ENCODE measurements at regions not wholly inside any gene's neighbourhood (a gene's known extent, or its start where the extent isn't known, plus 50 kb on each side); places are given as distances from the start of the nearest gene placed in this dataset.
"Not testable (repeated sequence)": the region's sequence is repeated elsewhere in the genome, so short reads cannot be mapped to it uniquely, and the experiment has no call there.

GRCh38 chr17:71558901-71559300 lies 561.9 kb upstream of the SOX9 start:
- CTCF ChIA-PET: no interaction called here
- Mint-ChIP-seq H3K9me3 (peaks cover 2 to 7% (median 6%) of the 10 kb centered on the region in 5 donors), H3K27me3 (no peaks in the 10 kb centered on the region), H3K4me1 (no peaks in the 10 kb centered on the region), H3K36me3 (no peaks in the 10 kb centered on the region), H3K27ac (no peak overlapping the region), H3K4me3 (no peak overlapping the region)
- DNase-seq: no peak
- no peaks in the 10 kb centered on the region for H3K27me3 ChIP-seq (ENCODE audit: insufficient read depth, low read length, poor library complexity, severe bottlenecking)
- H3K27ac ChIP-seq (ENCODE audit: low read depth, low read length): no peak overlapping the region
- no peaks in the 10 kb centered on the region for H3K36me3 ChIP-seq (ENCODE audit: insufficient read depth, low read length)
- no peaks in the 10 kb centered on the region for H3K4me1 ChIP-seq (ENCODE audit: insufficient read depth, low read length)
- POLR2A ChIA-PET: no interaction called here
- no peak overlapping the region for H3K4me3 ChIP-seq (ENCODE audit: low read length)
- H3K9me3 ChIP-seq (ENCODE audit: low read length): no peaks in the 10 kb centered on the region

- peaks cover 1 to 14% (median 10%) of the 10 kb centered on the region in 5 donors for H3K9me3 Mint-ChIP-seq
- H3K9me3 ChIP-seq (ENCODE audit: low read length): no peaks in the 10 kb centered on the region
- no peak for DNase-seq
- no peaks in the 10 kb centered on the region for H3K36me3 Mint-ChIP-seq
- H3K27ac Mint-ChIP-seq: no peak overlapping the region
- no peaks in the 10 kb centered on the region for H3K4me1 ChIP-seq (ENCODE audit: insufficient read depth, low read length)
- no peaks in the 10 kb centered on the region for H3K4me1 Mint-ChIP-seq
- no peaks in the 10 kb centered on the region for H3K27me3 Mint-ChIP-seq
- no peak overlapping the region for H3K4me3 ChIP-seq (ENCODE audit: low read length)
- no peaks in the 10 kb centered on the region for H3K27me3 ChIP-seq (ENCODE audit: insufficient read depth, low read length, poor library complexity, severe bottlenecking)
- no peak overlapping the region for H3K4me3 Mint-ChIP-seq
- POLR2A ChIA-PET: no interaction called here
- no peaks in the 10 kb centered on the region for H3K36me3 ChIP-seq (ENCODE audit: insufficient read depth, low read length)
- no peak overlapping the region for H3K27ac ChIP-seq (ENCODE audit: low read depth, low read length)
- CTCF ChIA-PET: no interaction called here
Observed at GRCh38 chr17:71572343-71572742, 548.5 kb upstream of the SOX9 start.

DNA sequence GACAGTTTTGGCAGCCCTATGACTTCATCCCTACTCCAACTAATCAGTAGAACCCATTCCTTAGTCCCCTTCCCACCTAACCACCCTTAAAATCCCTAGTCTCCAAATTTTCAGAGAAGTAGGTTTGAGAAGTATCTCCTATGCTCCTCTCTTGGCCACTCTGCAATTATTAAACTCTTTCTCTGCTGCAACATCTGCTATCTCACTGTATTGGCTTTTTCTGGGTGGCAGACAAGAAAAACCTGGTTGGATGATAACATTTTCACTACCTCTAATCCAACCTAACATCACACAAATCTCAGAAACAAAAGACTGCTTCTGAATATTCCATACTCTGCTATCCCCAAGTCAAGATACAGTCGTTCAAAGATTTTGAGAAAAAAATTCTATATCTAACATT lies 542.4 kb upstream of the SOX9 start:
- Mint-ChIP-seq H3K4me3 (no peak overlapping the region), H3K4me1 (no peaks in the 10 kb centered on the region), H3K9me3 (peaks cover 0 to 26% (median 15%) of the 10 kb centered on the region in 5 donors), H3K27ac (no peak overlapping the region), H3K27me3 (no peaks in the 10 kb centered on the region), H3K36me3 (no peaks in the 10 kb centered on the region)
- POLR2A ChIA-PET: no interaction called here
- no peak for DNase-seq
- Histone ChIP-seq H3K9me3 (ENCODE audit: low read length) (peaks cover 4% of the 10 kb centered on the region), H3K27ac (ENCODE audit: low read depth, low read length) (no peak overlapping the region), H3K4me3 (ENCODE audit: low read length) (no peak overlapping the region), H3K27me3 (ENCODE audit: insufficient read depth, low read length, poor library complexity, severe bottlenecking) (no peaks in the 10 kb centered on the region), H3K4me1 (ENCODE audit: insufficient read depth, low read length) (no peaks in the 10 kb centered on the region), H3K36me3 (ENCODE audit: insufficient read depth, low read length) (no peaks in the 10 kb centered on the region)
- CTCF ChIA-PET: no interaction called here

- ChIA-PET POLR2A (no interaction called here), CTCF (no interaction called here)
Observed at GRCh38 chr17:71580220-71580619, 540.6 kb upstream of the SOX9 start.

DNA sequence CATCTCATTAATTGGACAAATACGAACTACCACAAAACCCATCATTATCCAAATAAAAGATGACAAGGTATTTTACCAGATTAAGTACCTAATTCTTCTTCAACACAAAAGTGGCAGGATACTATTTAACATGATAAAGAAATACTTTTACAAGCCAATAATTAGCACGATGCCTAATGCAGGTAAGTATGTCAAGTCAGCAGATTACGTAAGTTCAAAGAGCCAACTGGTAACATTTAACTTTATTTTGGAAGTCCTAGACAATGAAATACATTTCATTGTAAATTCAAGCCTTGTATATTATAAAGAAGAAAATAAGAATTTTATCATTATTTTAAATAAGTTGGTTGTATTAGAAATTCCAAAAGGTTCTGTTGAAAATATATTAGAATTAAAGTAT lies 535.3 kb upstream of the SOX9 start:
- ChIA-PET POLR2A (no interaction called here), CTCF (no interaction called here)
- no peak for DNase-seq
- Histone ChIP-seq H3K36me3 (ENCODE audit: insufficient read depth, low read length) (no peaks in the 10 kb centered on the region), H3K27me3 (ENCODE audit: insufficient read depth, low read length, poor library complexity, severe bottlenecking) (no peaks in the 10 kb centered on the region), H3K4me1 (ENCODE audit: insufficient read depth, low read length) (no peaks in the 10 kb centered on the region), H3K9me3 (ENCODE audit: low read length) (no peaks in the 10 kb centered on the region), H3K27ac (ENCODE audit: low read depth, low read length) (no peak overlapping the region), H3K4me3 (ENCODE audit: low read length) (no peak overlapping the region)
- Mint-ChIP-seq H3K4me1 (no peaks in the 10 kb centered on the region), H3K27ac (no peak overlapping the region), H3K27me3 (no peaks in the 10 kb centered on the region), H3K36me3 (no peaks in the 10 kb centered on the region), H3K9me3 (peaks cover 0 to 23% (median 4%) of the 10 kb centered on the region in 5 donors), H3K4me3 (no peak overlapping the region)

More at GRCh38 chr17:71580220-71580619, 540.6 kb upstream of the SOX9 start:
- no peak overlapping the region for H3K4me3 Mint-ChIP-seq
- peaks cover 0 to 23% (median 13%) of the 10 kb centered on the region in 5 donors for H3K9me3 Mint-ChIP-seq
- Histone ChIP-seq H3K27ac (ENCODE audit: low read depth, low read length) (no peak overlapping the region), H3K4me3 (ENCODE audit: low read length) (no peak overlapping the region), H3K36me3 (ENCODE audit: insufficient read depth, low read length) (no peaks in the 10 kb centered on the region), H3K4me1 (ENCODE audit: insufficient read depth, low read length) (no peaks in the 10 kb centered on the region), H3K27me3 (ENCODE audit: insufficient read depth, low read length, poor library complexity, severe bottlenecking) (no peaks in the 10 kb centered on the region), H3K9me3 (ENCODE audit: low read length) (peaks cover 4% of the 10 kb centered on the region)
- no peak for DNase-seq
- no peaks in the 10 kb centered on the region for H3K36me3 Mint-ChIP-seq
- no peaks in the 10 kb centered on the region for H3K4me1 Mint-ChIP-seq
- H3K27ac Mint-ChIP-seq: no peak overlapping the region
- H3K27me3 Mint-ChIP-seq: no peaks in the 10 kb centered on the region

- ChIA-PET POLR2A (no interaction called here), CTCF (no interaction called here)
- DNase-seq: no peak
- H3K36me3 ChIP-seq (ENCODE audit: insufficient read depth, low read length): no peaks in the 10 kb centered on the region
- H3K9me3 ChIP-seq (ENCODE audit: low read length): no peaks in the 10 kb centered on the region
- H3K27ac ChIP-seq (ENCODE audit: low read depth, low read length): no peak overlapping the region
- no peak overlapping the region for H3K4me3 Mint-ChIP-seq
- H3K9me3 Mint-ChIP-seq: peaks cover 0 to 14% (median 0%) of the 10 kb centered on the region in 5 donors
- no peaks in the 10 kb centered on the region for H3K4me1 Mint-ChIP-seq
- no peaks in the 10 kb centered on the region for H3K27me3 ChIP-seq (ENCODE audit: insufficient read depth, low read length, poor library complexity, severe bottlenecking)
- no peak overlapping the region for H3K27ac Mint-ChIP-seq
- no peaks in the 10 kb centered on the region for H3K36me3 Mint-ChIP-seq
- no peaks in the 10 kb centered on the region for H3K27me3 Mint-ChIP-seq
- no peak overlapping the region for H3K4me3 ChIP-seq (ENCODE audit: low read length)
- H3K4me1 ChIP-seq (ENCODE audit: insufficient read depth, low read length): no peaks in the 10 kb centered on the region
Observed at GRCh38 chr17:71592431-71592830, 528.4 kb upstream of the SOX9 start.

DNA sequence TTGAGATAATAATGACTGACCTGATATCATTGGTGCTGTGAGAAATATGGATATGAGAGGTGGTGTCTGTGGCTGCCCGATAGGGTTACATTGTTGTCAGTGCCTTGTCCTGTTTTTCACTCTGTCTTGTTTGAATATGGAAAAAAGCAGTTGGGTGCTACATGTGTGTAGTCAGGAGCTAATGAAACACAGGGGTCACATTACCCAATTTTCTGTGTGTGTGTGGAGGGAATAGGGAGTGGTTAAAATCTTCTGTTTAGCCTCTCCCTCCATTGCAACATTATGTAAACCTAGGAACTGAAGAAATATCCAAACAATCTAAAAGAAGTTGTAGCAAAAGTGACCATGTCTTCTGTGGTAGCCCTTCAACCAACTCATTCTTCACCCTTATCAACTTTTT lies 527.7 kb upstream of the SOX9 start:
- H3K9me3 ChIP-seq (ENCODE audit: low read length): no peaks in the 10 kb centered on the region
- Mint-ChIP-seq H3K9me3 (peaks cover 0 to 14% (median 0%) of the 10 kb centered on the region in 5 donors), H3K4me3 (no peak overlapping the region), H3K27me3 (no peaks in the 10 kb centered on the region), H3K36me3 (no peaks in the 10 kb centered on the region), H3K27ac (no peak overlapping the region), H3K4me1 (no peaks in the 10 kb centered on the region)
- ChIA-PET POLR2A (no interaction called here), CTCF (no interaction called here)
- H3K36me3 ChIP-seq (ENCODE audit: insufficient read depth, low read length): no peaks in the 10 kb centered on the region
- H3K27me3 ChIP-seq (ENCODE audit: insufficient read depth, low read length, poor library complexity, severe bottlenecking): no peaks in the 10 kb centered on the region
- no peak overlapping the region for H3K4me3 ChIP-seq (ENCODE audit: low read length)
- no peak for DNase-seq
- no peaks in the 10 kb centered on the region for H3K4me1 ChIP-seq (ENCODE audit: insufficient read depth, low read length)
- H3K27ac ChIP-seq (ENCODE audit: low read depth, low read length): no peak overlapping the region

GRCh38 chr17:71599583-71599982 lies 521.2 kb upstream of the SOX9 start:
- H3K4me3 ChIP-seq (ENCODE audit: low read length); H3K27me3 Mint-ChIP-seq; H3K4me1 ChIP-seq (ENCODE audit: insufficient read depth, low read length); H3K27ac Mint-ChIP-seq; H3K4me3 Mint-ChIP-seq; DNase-seq; H3K27ac ChIP-seq (ENCODE audit: low read depth, low read length); POLR2A ChIA-PET; H3K4me1 Mint-ChIP-seq; H3K9me3 ChIP-seq (ENCODE audit: low read length); H3K36me3 ChIP-seq (ENCODE audit: insufficient read depth, low read length); CTCF ChIA-PET; H3K27me3 ChIP-seq (ENCODE audit: insufficient read depth, low read length, poor library complexity, severe bottlenecking); H3K36me3 Mint-ChIP-seq: not testable (repeated sequence)
- H3K9me3 Mint-ChIP-seq: peaks cover 0 to 13% (median 4%) of the 10 kb centered on the region in 5 donors

GRCh38 chr17:71600137-71600789 lies 520.6 kb upstream of the SOX9 start:
- Histone ChIP-seq H3K36me3 (ENCODE audit: insufficient read depth, low read length) (no peaks in the 10 kb centered on the region), H3K4me1 (ENCODE audit: insufficient read depth, low read length) (no peaks in the 10 kb centered on the region), H3K27me3 (ENCODE audit: insufficient read depth, low read length, poor library complexity, severe bottlenecking) (no peaks in the 10 kb centered on the region), H3K9me3 (ENCODE audit: low read length) (no peaks in the 10 kb centered on the region), H3K27ac (ENCODE audit: low read depth, low read length) (no peak overlapping the region), H3K4me3 (ENCODE audit: low read length) (no peak overlapping the region)
- Mint-ChIP-seq H3K4me1 (no peaks in the 10 kb centered on the region), H3K9me3 (peaks cover 0 to 13% (median 4%) of the 10 kb centered on the region in 5 donors), H3K27me3 (no peaks in the 10 kb centered on the region), H3K27ac (no peak overlapping the region), H3K36me3 (no peaks in the 10 kb centered on the region), H3K4me3 (no peak overlapping the region)
- DNase-seq: no peak
- POLR2A ChIA-PET: no interaction called here
- CTCF ChIA-PET: no interaction called here

All from CD8-positive, alpha-beta memory T cell (primary cell).